ENCODE measurements at regions not wholly inside any gene's neighbourhood (a gene's known extent, or its start where the extent isn't known, plus 50 kb on each side); places are given as distances from the start of the nearest gene placed in this dataset.

- no peak for DNase-seq
- no peaks in the 10 kb centered on the region for H3K36me3 Mint-ChIP-seq (ENCODE audit: low read depth)
- H3K27me3 Mint-ChIP-seq (ENCODE audit: insufficient read depth) = peaks cover 10% of the 10 kb centered on the region
- Histone ChIP-seq H3K9me3 (ENCODE audit: control insufficient read depth, low read length) (no peaks in the 10 kb centered on the region), H3K36me3 (ENCODE audit: control insufficient read depth, insufficient read depth, low read length) (no peaks in the 10 kb centered on the region), H3K27me3 (ENCODE audit: control insufficient read depth, insufficient read depth, low read length, poor library complexity, severe bottlenecking) (peaks cover 18% of the 10 kb centered on the region), H3K9ac (ENCODE audit: extremely low read depth, low read length, poor library complexity, severe bottlenecking) (no peak overlapping the region), H3K4me3 (ENCODE audit: low read length) (no peak overlapping the region), H3K4me1 (ENCODE audit: control insufficient read depth, insufficient read depth, low read length) (no peaks in the 10 kb centered on the region), H3K27ac (ENCODE audit: low read depth, low read length) (no peak overlapping the region)
- TF ChIP-seq CTCF (conservative IDR thresholded peaks at IDR 0.05) = no peak
- no peak overlapping the region for H3K27ac Mint-ChIP-seq
- H3K4me3 Mint-ChIP-seq = no peak overlapping the region
- no peaks in the 10 kb centered on the region for H3K4me1 Mint-ChIP-seq
- peaks cover 1% of the 10 kb centered on the region for H3K9me3 Mint-ChIP-seq
Measured at GRCh38 chr4:77501240-77501639, 104.4 kb upstream of the CXCL13 start.

- H3K27ac ChIP-seq (ENCODE audit: low read depth, low read length) = no peak overlapping the region
- H3K4me1 Mint-ChIP-seq = no peaks in the 10 kb centered on the region
- H3K27ac Mint-ChIP-seq = no peak overlapping the region
- H3K9ac ChIP-seq (ENCODE audit: extremely low read depth, low read length, poor library complexity, severe bottlenecking) = no peak overlapping the region
- H3K36me3 ChIP-seq (ENCODE audit: control insufficient read depth, insufficient read depth, low read length) = no peaks in the 10 kb centered on the region
- no peaks in the 10 kb centered on the region for H3K4me1 ChIP-seq (ENCODE audit: control insufficient read depth, insufficient read depth, low read length)
- H3K4me3 Mint-ChIP-seq = no peak overlapping the region
- peaks cover under 1% of the 10 kb centered on the region for H3K9me3 Mint-ChIP-seq
- no peak for TF ChIP-seq CTCF (conservative IDR thresholded peaks at IDR 0.05)
- H3K4me3 ChIP-seq (ENCODE audit: low read length) = no peak overlapping the region
- WGBS, 2 experiments (ENCODE audit: insufficient coverage in 1 of 2, insufficient read length in 1 of 2) = 78 to 86% methylated on average over 1 to 2 of the region's 2 CpGs
- no peaks in the 10 kb centered on the region for H3K36me3 Mint-ChIP-seq (ENCODE audit: low read depth)
- no peak for DNase-seq
- no peaks in the 10 kb centered on the region for H3K9me3 ChIP-seq (ENCODE audit: control insufficient read depth, low read length)
- peaks cover 18% of the 10 kb centered on the region for H3K27me3 ChIP-seq (ENCODE audit: control insufficient read depth, insufficient read depth, low read length, poor library complexity, severe bottlenecking)
- H3K27me3 Mint-ChIP-seq (ENCODE audit: insufficient read depth) = peaks cover 7% of the 10 kb centered on the region
Measured at GRCh38 chr4:77501851-77502250, 103.8 kb upstream of the CXCL13 start.

- Histone ChIP-seq H3K9me3 (ENCODE audit: control insufficient read depth, low read length) (no peaks in the 10 kb centered on the region), H3K9ac (ENCODE audit: extremely low read depth, low read length, poor library complexity, severe bottlenecking) (no peak overlapping the region), H3K4me3 (ENCODE audit: low read length) (no peak overlapping the region), H3K36me3 (ENCODE audit: control insufficient read depth, insufficient read depth, low read length) (no peaks in the 10 kb centered on the region), H3K4me1 (ENCODE audit: control insufficient read depth, insufficient read depth, low read length) (no peaks in the 10 kb centered on the region), H3K27ac (ENCODE audit: low read depth, low read length) (no peak overlapping the region), H3K27me3 (ENCODE audit: control insufficient read depth, insufficient read depth, low read length, poor library complexity, severe bottlenecking) (peaks cover 18% of the 10 kb centered on the region)
- no peaks in the 10 kb centered on the region for H3K9me3 Mint-ChIP-seq
- no peak overlapping the region for H3K27ac Mint-ChIP-seq
- DNase-seq = no peak
- H3K4me1 Mint-ChIP-seq = no peaks in the 10 kb centered on the region
- H3K36me3 Mint-ChIP-seq (ENCODE audit: low read depth) = no peaks in the 10 kb centered on the region
- peaks cover 8% of the 10 kb centered on the region for H3K27me3 Mint-ChIP-seq (ENCODE audit: insufficient read depth)
- H3K4me3 Mint-ChIP-seq = no peak overlapping the region
- TF ChIP-seq CTCF (conservative IDR thresholded peaks at IDR 0.05) = no peak
- WGBS, 2 experiments (ENCODE audit: insufficient coverage in 1 of 2, insufficient read length in 1 of 2) = 89% methylated on average over 2 of the region's 2 CpGs; no CpG with 5 or more reads in 1 of the 2 experiments
Measured at GRCh38 chr4:77504407-77504806, 101.2 kb upstream of the CXCL13 start.

All from endodermal cell (in vitro differentiated cells).